ENCODE measurements at regions not wholly inside any gene's neighbourhood (a gene's known extent, or its start where the extent isn't known, plus 50 kb on each side); places are given as distances from the start of the nearest gene placed in this dataset.
"Not testable (repeated sequence)": the region's sequence is repeated elsewhere in the genome, so short reads cannot be mapped to it uniquely, and the experiment has no call there.

DNA sequence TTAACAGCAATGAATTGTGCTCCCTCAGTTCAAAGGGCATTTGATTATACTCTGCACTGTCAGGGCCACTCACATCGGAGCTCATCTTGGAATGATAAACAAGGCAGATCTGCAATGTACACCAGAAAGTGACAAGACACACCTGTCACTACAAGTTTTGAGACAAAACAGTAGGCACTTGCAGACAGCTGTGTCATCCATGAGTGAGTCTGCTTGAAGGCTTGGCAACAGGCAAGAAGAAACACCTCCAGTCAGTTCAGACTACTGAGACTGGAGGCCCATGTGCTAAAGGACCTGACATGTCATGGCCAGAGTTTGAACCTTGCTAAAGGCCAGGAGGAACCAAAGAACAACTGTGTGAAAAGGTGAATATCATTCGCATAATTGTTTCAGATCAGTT lies 354.5 kb downstream of the CEP170 start:
- DNase-seq = not testable (repeated sequence)

DNA sequence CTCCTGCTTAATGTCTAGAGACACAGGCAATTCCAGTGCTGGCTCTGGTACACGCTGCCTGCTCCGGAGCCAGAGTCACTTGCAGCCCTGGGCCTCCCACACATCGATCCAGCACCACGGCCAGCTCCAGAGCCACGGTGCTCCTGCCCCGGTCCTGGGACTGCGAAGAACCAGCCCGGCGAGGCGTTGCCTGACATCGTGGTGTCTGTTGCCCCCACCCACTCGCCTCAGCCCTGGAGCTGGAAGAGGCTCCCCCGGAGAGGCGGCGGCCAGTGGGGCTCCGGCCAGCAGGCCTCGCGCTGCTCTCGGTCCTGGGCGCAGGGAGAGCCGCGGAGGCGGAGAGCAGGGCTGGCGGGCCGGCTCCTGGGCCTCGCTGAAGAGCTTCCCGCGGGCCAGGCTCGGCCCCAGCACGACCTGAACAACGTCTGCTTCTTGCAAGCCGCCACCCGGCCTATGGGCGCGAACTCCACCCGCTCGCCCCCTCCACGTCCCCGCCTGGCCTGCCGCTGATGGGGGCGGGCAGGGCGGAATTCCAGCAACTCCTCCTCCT lies 364.8 kb downstream of the CEP170 start:
- DNase-seq = no peak

DNA sequence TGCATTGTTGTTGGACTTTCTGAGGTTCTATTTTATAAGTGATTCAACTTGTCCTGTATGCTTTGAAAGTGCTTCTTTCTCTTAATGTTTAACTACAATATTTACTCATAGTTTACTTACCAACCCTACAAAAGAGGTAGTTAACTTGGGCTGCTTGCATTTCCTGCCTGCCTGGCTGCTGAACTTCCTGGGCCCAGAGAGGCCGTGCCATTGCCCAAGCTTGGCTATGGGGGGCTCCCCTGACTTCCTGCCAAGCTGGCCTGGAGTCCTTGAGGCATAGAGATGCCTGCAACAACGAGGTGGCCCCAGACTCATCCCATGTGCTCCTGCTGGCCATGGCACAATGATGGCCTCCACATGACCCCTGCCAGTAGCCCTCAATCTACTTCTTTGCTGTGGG lies 361.6 kb upstream of the PLD5 start:
- DNase-seq = no peak

DNA sequence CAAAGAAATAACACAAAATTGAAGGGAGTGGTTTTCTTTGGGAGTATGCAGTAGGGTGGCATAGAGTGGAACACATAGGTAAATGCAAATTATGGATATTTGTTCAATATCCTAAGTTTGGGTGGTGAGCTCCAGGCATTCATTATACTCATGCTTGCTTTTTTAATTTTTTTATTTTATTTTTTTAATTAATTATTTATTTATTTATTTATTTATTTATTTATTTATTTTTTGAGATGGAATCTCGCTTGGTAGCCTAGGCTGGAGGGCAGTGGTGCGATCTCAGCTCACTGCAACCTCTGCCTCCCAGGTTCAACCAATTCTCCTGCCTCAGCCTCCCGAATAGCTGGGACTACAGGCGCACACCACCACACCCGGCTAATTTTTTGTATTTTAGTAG lies 355.5 kb upstream of the PLD5 start:
- DNase-seq = not testable (repeated sequence)

DNA sequence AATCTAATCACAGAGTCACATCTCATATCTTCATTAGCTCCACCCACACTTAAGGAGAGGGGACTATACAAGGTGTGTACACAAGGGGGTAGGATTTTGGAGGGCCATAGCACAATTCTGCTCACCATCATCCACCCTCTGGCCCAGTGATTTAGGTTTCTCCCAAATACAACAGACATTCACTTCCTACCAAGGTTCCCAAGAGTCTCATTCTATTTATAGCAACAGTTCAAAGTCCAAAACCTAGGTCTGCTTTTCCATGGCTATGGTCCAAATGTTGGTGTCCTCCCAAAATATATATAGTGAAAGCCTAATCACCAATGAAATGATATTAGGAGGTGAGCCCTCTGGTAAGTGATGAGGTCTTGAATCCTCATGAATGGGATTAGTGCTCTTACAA lies 353.2 kb upstream of the PLD5 start:
- no peak for DNase-seq

DNA sequence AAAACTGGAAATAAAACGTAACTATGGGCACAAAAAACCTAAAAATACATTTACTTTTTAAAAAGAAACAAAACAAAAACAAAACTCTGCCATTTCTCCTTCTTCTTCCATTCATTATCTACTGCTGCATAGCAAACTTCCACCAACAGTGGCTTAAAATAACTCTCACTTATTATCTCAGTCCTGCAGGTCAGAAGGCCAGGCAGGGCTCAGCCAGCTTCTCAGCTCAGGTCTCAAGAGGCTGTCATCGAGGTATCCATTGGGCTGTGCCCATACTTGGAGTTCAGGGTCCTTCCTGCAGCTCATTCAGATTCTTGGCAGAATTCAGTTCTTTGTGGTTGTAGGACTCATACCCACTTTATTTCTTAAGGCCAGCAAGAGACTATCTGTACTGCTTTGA lies 352.7 kb upstream of the PLD5 start:
- DNase-seq = no peak

DNA sequence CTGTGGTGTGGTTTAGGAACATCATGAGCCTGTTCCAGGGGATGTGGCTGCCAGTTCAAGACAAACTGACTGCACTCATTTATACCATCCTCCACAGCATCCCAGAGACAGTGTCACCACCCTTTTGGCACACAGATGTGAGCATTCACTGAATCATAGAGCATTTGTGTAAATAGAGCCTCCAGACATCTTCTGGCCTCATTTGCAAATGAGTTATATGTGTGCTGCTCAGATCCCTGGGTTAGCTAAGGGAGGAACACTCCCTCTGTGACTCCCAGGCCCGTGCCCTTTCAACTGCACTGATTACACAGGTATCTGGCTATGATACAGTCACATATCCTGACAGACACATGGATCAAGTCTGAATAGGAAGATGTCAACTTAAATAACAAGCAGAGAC lies 351.5 kb upstream of the PLD5 start:
- no peak for DNase-seq

DNA sequence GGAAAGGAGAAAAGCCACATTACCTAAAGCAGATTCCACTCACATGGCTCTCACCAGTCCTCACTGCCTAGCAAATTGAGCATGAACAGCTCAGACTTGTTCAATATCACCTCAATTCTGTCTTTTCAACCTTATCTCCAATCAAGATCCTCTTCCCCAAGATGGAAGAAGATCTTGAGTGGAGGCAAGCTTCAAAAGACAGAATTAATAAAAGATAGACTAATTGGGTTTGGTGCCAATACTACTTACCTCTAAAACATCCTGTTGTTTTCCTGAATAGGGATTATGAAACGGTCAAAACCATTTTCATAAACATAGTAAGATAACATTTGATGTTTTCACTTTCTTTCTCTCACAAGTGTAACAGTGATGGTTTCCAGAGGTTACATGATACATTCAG lies 349.2 kb upstream of the PLD5 start:
- no peak for DNase-seq

DNA sequence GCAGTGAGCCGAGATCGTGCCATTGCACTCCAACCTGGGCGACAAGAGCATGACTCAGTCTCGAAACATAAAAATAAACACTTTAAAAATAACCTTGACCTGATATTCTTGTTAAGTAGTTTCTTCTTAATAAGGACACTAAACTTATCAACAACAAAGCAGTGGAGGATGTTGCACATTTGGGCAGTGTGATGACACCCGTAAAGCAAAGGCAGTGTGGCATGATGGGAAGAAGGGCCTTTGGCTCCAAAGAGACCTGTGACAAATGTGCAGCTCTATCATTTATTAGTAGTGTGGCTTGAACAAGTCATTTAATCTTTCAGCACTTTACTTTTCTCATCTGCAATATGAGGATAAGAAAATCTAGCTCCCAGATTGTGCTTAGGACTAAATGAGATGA lies 348.0 kb upstream of the PLD5 start:
- DNase-seq = no peak

DNA sequence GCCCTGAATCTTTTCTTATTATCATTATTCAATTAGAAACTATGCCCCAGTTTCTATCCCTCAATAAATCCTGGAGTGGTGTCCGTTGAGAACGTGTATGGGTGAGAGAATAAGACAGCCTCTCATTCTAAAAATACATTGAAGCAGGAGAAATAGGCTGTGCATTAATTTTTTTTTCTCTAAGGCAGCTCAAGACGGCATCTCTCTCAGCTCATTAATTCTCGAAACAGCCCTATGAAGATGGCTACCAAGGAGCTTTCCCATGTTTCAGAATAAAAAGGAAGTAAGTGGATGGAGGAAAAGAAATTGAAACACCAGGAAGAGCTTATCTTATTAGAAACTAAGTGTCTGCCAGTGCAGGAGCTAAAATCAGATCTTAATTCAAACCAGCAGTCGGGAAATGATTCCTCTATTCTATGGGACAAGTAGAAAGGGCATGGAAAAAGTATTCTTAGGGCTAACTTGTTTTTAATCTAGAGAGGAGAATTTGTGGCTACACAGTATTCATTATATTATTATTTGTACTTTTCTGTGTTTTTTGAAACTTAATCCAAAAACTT lies 347.1 kb upstream of the PLD5 start:
- no peak for DNase-seq

DNA sequence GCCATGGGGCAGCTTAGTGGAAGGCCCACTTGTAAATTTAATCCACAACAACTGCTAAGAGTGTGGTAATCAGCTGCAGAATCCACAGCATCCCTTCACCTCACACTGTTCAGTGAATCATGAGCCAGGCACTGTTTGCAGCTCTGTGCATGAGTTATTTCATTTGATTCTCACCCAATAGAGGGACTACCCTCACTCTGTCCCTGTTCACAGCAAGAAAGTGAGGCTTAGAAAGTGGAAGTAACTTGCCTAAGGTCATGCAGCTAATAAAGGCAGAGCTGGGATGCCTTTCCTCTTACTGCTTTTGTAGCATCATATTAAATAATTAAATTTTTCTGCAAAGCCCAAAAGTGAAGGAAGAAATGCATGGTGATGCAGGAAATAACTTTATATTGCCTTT lies 346.5 kb upstream of the PLD5 start:
- DNase-seq = no peak

DNA sequence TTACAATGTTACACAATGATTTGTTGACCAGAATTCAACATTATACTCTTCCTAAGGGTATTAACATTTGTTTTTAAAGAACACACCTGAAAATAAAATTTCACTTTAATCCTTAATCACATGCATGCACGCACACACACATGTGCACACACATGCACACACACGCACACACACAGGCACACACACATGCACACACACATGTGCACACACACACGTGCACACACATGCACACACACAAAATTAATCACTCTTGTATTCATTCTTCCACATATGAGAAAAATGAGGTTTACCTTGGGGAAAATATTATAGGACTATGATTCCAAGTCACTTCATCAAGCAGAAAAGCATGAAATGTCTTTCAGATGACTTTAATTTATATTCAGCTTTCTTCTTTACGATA lies 331.8 kb upstream of the PLD5 start:
- DNase-seq = no peak

DNA sequence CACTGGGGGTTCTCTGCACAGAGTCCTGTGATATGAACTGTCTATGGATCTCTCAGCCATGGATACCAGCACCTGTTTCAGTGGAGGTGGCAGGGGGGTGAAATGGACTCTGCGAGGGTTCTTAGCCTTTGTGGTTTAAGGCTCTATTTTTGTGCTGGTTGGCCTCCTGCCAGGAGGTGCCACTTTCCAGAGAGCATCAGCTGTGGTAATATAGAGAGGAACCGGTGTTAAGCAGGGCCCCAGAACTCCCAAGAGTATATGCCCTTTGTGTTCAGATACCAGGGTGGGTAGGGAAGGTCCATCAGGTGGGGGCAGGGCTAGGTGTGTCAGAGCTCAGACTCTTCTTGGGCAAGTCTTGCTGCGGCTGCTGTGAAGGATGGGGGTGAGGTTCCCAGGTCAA lies 330.0 kb upstream of the PLD5 start:
- DNase-seq = no peak

DNA sequence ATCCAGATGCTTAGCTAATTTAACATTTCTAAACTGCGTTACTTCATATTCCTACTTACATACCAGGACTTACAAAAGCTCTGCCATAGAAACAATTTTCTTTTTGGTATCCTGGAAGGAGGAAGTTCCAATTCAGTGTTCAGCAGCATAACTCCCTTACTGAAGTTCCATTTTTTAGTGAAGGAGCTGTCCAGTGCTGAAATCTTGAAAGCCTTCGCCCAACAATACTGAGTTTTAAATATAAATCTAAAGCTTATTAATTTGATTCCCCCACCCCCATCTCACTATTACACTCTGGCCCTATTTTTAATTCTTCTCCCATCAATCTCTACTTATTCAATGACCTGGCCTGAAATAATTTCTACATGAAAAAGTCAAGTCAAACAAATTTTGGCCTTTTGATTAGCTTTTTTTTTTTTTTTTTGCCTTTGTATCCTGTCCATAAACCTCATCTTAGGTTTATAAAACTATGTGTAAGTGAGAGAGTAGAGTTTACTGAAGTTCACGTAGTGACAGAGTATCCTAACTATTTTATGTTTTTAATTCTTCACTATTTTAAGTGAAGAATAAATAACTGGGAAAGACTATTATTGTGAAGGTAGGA lies 323.0 kb upstream of the PLD5 start:
- DNase-seq = no peak

DNA sequence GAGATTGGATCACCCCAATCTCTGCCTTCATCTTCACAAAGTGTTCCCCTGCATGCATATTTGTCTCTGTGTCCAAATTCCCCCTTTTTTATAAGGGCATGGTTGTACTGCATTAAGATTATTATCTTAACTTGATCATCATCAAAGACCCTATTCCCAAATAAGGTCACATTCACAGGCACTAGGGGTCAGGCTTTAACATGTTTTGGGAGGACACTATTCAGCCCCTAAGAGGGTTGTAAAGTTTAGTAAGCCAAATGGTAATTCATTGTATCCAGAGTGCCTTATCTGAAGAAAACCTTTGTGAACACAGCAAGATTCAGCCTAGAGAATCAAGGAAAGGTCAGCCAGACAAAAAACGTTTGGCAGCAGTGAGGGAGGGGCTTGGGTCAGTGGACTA lies 317.6 kb upstream of the PLD5 start:
- DNase-seq = no peak

DNA sequence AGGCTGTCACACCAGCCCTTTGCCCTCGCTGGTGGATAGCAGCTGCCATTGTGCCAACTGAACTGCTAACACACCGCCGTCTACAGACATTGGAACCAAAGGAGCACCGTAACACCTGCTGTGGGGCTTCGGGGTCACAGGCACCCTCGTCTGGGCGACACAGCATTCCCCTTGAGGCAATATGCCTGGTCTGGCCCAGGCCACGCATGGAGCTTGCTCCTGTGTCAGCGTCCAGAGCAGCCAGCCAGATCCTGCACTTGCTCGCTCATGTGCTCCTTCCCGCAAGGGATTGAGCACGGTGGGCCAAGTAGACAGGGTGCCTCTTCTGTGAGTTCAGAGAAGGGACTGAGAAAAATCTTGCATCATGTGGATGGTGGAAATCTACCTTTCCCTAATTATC lies 314.6 kb upstream of the PLD5 start:
- no peak for DNase-seq

DNA sequence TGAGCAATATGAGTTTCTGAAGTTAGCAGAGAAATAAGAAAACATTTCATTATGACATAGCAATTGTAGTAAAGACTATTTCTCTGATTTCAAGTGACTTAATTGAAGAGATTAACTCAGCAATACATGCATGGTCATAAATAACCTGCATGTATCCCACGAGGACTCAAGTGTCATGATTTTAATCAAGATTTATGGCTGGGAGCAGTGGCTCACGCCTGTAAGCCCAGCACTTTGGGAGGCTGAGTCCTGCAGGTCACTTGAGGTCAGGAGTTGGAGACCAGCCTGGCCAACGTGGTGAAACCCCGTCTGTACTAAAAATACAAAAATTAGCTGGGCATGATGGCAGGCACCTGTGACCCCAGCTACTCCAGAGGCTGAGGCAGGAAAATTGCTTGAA lies 311.9 kb upstream of the PLD5 start:
- DNase-seq = no peak

DNA sequence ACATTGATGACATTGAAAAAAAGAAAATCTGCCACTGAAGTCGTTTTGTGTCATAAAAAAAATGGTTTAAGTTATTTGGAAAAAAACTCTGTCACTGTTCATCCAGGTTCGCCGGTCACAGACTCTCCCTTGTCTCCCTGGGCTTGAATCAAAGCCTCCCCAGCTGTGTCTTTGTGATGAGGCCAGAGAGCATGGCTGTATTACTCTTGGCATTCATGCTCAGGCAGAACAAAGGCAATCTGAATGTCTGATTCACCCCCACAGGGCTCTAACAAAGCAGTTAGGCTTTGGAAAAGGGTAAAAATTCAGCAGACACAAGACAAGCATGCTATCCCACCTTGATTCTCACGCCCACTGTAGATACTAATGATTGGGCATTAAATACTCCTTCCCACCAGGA lies 304.3 kb upstream of the PLD5 start:
- no peak for DNase-seq

DNA sequence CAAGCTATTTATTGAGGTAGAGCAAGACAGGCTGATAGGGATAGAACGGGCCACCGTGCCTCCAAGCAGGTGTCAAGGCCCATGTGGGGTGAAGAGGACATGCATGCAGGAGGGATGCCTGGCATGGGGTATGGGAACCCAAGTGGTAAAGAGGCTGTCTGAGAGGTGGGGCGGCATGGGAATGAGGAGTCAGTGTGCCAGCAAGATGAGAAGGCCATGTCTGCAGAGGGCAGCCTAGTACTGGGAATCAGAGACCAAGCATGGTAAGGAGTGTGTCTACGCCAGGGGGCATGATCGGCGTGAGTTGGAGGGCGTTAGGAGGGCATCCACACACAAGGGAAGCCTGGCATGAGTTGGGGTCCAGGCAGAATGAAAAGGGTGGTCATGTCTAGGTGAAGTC lies 303.7 kb upstream of the PLD5 start:
- no peak for DNase-seq

DNA sequence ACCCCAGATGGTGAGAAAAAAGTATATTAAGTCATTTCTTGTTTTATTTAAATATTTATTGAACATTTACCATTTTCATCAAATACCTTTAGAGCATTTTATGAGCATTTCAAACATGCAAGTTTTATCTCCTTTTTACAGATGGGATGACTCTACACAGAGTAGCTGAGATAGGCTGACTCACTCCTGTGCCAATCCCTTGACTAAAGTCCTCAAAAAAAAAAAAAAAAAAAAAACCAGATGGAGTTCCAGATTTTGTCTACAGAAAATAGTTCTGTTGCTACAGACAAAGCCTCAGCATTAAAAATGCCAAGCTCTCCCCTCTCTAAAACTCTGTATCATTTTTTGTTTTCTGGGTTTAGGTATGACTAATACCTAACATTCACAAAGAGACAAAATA lies 303.0 kb upstream of the PLD5 start:
- no peak for DNase-seq

DNA sequence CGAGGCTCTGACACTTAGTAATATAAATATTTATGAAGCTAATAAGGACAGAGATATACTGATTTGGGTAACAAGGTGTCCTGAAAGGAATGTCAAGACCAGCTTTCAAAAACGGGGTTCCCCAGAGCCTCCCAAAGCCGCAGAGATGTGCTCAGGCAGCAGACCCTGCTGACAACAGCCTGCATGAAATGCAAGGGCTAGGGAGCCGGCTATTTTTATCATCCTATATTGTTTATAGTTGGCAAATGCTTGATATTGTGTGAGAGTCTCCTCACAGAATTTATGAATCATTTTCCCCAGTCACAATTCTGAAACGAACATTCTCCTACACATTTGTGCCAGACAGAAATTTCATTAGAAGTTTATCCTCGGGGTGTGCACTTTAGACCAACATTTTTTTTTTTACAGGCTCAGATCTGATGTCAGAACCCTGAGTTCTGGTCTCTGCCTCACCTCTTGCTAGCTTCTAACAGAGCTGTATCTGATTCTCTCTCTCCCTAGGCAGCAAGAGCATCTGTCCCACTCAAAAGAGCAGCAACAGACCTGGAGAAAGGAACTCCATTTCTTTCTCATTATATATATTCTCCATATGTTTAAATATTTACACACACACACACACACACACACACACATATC lies 302.3 kb upstream of the PLD5 start:
- DNase-seq = no peak

DNA sequence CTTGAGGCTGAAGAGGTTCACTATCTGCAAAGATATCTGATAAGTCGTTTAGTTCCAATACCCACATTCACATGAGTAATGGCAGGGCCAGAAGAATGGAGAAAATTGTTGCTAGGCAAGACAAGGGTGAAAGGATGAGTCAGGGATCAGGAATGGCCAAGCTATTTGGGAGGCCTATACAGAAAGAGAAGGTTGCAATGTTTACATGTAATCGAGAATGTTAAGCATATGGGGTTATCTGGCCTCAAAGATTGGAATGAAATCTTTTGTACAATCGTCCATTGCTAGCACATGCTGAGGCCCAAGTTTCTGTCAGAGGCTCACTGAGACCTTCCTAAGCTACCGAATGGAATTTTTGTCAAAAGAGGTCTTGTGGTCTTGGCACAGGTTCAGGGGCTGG lies 299.9 kb upstream of the PLD5 start:
- DNase-seq = no peak

DNA sequence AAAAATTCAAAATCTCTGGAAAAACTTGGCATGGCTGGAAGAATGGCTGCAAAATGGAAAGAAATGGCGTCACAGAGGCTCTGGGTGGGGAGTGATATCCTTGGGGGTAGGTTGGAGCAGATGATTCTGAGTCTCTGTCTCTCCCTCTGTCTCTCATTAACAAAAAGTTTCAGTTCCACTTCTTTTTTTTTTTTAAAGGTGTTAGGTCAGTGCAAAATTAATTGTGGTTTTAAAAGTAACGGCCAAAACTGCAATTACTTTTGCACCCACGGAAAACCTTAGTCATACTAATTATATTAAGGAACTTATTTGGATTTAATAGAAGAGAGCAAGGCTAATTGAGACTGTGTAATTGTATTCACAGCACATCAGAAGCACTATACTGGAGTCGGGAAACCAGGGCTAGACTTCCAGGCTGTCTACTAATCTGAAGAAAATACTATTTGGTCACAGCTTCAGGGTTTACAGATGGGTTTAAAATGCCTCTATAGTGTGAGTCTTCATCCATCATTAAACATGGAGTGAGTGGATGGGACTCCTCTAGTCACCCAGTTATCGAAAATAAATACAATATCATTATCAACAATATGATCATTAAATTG lies 289.1 kb upstream of the PLD5 start:
- DNase-seq = no peak

DNA sequence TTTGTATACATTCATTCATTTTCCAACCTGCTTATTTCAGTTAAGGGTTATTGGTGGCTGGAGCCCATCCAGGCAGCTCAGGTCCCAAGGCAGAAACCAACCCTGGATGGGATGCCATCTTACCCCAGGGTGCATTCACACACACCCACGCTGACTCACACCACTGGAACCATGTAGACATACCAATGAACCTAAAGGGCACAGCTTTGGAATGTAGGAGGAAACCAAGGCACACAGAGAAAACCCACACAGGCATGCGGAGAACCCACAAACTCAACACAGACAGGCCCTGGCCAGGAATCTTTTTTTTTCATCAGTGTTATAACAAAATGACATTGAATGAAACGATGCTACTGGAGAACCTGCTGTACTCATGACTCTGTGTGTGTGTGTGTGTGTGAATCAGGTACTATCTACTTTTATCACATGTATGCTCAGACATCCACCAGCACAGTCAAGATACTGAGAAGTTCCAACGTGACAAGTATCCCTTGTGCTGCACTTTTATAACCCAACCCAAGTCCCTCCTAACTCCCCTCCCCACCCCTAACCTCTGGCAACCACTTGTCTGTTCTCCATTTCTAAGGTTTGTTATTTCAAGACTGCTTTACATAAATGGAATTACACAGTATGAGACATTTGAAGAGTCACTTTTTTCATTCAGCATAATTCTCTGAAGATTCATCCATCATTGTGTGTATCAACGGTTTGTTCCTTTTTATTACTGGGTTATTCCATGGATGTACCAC lies 286.8 kb upstream of the PLD5 start:
- DNase-seq = no peak

Data from CD4-positive, alpha-beta T cell treated with Interleukin-17A for 1 hour (primary cell).